IMR-90 (cell line): ENCODE measurements at regions not wholly inside any gene's neighbourhood (a gene's known extent, or its start where the extent isn't known, plus 50 kb on each side); places are given as distances from the start of the nearest gene placed in this dataset.
A peak's percentile ranks its signal among the peaks of the same experiment; 100 is the strongest.

Source experiments
- ATAC-seq: fragments of 200-7000 bp; cut with Tn5 transposase; 2 replicates; pipeline ENCODE4 v1.9.1; 2020; ENCODE audit warnings: low read depth, mild to moderate bottlenecking, moderate library complexity
- BruUV-seq: library from RNA; stranded (reverse); fragments of 400-500 nt; replicated peaks from 2 replicates; lab custom pipeline; 2021; lab: Mats Ljungman, UMichigan
- CTCF ChIA-PET: fragments of 300-600 bp; formaldehyde crosslinking; extraction: SDS; loops from one replicate; lab custom pipeline; 2021; ENCODE audit warnings: antibody characterized with exemption; lab: Yijun Ruan, JAX
- POLR2A ChIA-PET: fragments of 300-600 bp; sonication (Branson Sonifier 250); formaldehyde crosslinking; loops from one replicate; lab custom pipeline; 2022; ENCODE audit warnings: antibody characterized with exemption; ENCODE audit not compliant: unreplicated experiment; lab: Charles Lee
- DNase-seq: peaks from one replicate; pipeline ENCODE4 v3.0.0; 2013
- H2AFZ ChIP-seq: replicated peaks from 2 replicates; pipeline ENCODE3; 2013; ENCODE audit warnings: low read length, mild to moderate bottlenecking; ENCODE audit not compliant: poor library complexity
- H2AK5ac ChIP-seq: 2 replicates; pipeline ENCODE4 v1.6.1; 2013; ENCODE audit warnings: low read depth, low read length, inconsistent platforms
- H2AK9ac ChIP-seq: replicated peaks from 2 replicates; pipeline ENCODE3; 2013; ENCODE audit warnings: mild to moderate bottlenecking, low read depth, low read length, moderate library complexity; ENCODE audit not compliant: poor library complexity
- H2BK120ac ChIP-seq: 2 replicates; pipeline ENCODE4 v1.6.1; 2013; ENCODE audit warnings: low read depth, low read length, inconsistent platforms
- H2BK15ac ChIP-seq: 3 replicates; pipeline ENCODE4 v1.6.1; 2013; ENCODE audit warnings: low read depth, low read length, inconsistent platforms
- H2BK20ac ChIP-seq: 2 replicates; pipeline ENCODE4 v1.6.1; 2013; ENCODE audit warnings: low read depth, mild to moderate bottlenecking, inconsistent platforms, low read length, moderate library complexity
- H2BK5ac ChIP-seq: 2 replicates; pipeline ENCODE4 v1.6.1; 2013; ENCODE audit warnings: mild to moderate bottlenecking, low read depth, low read length, inconsistent platforms; ENCODE audit not compliant: poor library complexity, severe bottlenecking
- H3K14ac ChIP-seq: replicated peaks from 2 replicates; pipeline ENCODE4 v1.6.1; 2013; ENCODE audit warnings: low read depth, low read length, inconsistent platforms
- H3K18ac ChIP-seq: 2 replicates; pipeline ENCODE4 v1.6.1; 2013; ENCODE audit warnings: low read depth, low read length, control low read depth
- H3K23ac ChIP-seq: 2 replicates; pipeline ENCODE4 v1.6.1; 2013; ENCODE audit warnings: low read depth, low read length, inconsistent platforms
- H3K27ac ChIP-seq: 2 replicates; pipeline ENCODE4 v1.5.1; 2013; ENCODE audit warnings: mild to moderate bottlenecking, control low read depth, low read length; ENCODE audit not compliant: insufficient read depth
- H3K27me3 ChIP-seq: 2 replicates; pipeline ENCODE4 v1.6.1; 2013; ENCODE audit warnings: low read length; ENCODE audit not compliant: control insufficient read depth, insufficient read depth
- H3K36me3 ChIP-seq: 2 replicates; pipeline ENCODE4 v1.6.1; 2013; ENCODE audit warnings: low read length, mixed read lengths; ENCODE audit not compliant: control insufficient read depth, insufficient read depth
- H3K4ac ChIP-seq: 2 replicates; pipeline ENCODE4 v1.6.1; 2013; ENCODE audit warnings: low read depth, low read length, inconsistent platforms
- H3K4me1 ChIP-seq: 2 replicates; pipeline ENCODE4 v1.6.1; 2013; ENCODE audit warnings: low read length, mixed read lengths; ENCODE audit not compliant: control insufficient read depth, insufficient read depth
- H3K4me2 ChIP-seq: 2 replicates; pipeline ENCODE4 v1.6.1; 2013; ENCODE audit warnings: low read depth, mild to moderate bottlenecking, control low read depth, low read length, moderate library complexity
- H3K4me3 ChIP-seq: 2 replicates; pipeline ENCODE4 v1.5.1; 2013; ENCODE audit warnings: low read depth, mild to moderate bottlenecking, control low read depth, low read length, moderate library complexity; ENCODE audit not compliant: insufficient read depth
- H3K56ac ChIP-seq: 2 replicates; pipeline ENCODE4 v1.6.1; 2013; ENCODE audit warnings: low read length, inconsistent platforms; ENCODE audit not compliant: insufficient read depth; ENCODE audit errors: extremely low read depth
- H3K79me1 ChIP-seq, 2 experiments: 2 replicates each; pipeline ENCODE4 v1.6.1; 2013; ENCODE audit warnings: low read length in 2 of 2, inconsistent platforms in 1 of 2, low read depth in 1 of 2
- H3K9ac ChIP-seq: 2 replicates; pipeline ENCODE4 v1.6.1; 2013; ENCODE audit warnings: low read depth, low read length, control low read depth
- H3K9me1 ChIP-seq: 2 replicates; pipeline ENCODE4 v1.6.1; 2013; ENCODE audit warnings: low read length, inconsistent platforms; ENCODE audit not compliant: insufficient read depth
- H3K9me3 ChIP-seq: 2 replicates; pipeline ENCODE4 v1.6.1; 2013; ENCODE audit warnings: low read length; ENCODE audit not compliant: control insufficient read depth, insufficient read depth
- H4K20me1 ChIP-seq: 2 replicates; pipeline ENCODE4 v1.6.1; 2013; ENCODE audit warnings: low read length, inconsistent platforms; ENCODE audit not compliant: insufficient read depth
- H4K5ac ChIP-seq: 2 replicates; pipeline ENCODE4 v1.6.1; 2013; ENCODE audit warnings: mild to moderate bottlenecking, low read depth, low read length, control low read depth
- H4K8ac ChIP-seq, 2 experiments: 2 replicates each; pipeline ENCODE4 v1.6.1; 2013; ENCODE audit warnings: low read depth in 2 of 2, low read length in 2 of 2, control low read depth in 1 of 2, inconsistent platforms in 1 of 2
- H4K91ac ChIP-seq: 2 replicates; pipeline ENCODE4 v1.6.1; 2013; ENCODE audit warnings: low read depth, low read length, inconsistent platforms; ENCODE audit not compliant: insufficient read depth
- BHLHE40 ChIP-seq: fragments of 150-350 bp; IDR thresholded peaks from 2 replicates; pipeline ENCODE4 v1.6.1; 2016; ENCODE audit warnings: mild to moderate bottlenecking, low read depth, low read length
- CEBPB ChIP-seq: IDR thresholded peaks from 2 replicates; pipeline ENCODE4 v1.6.1; 2012; ENCODE audit warnings: low read depth, low read length, improper control_type of control experiment
- CHD1 ChIP-seq: IDR thresholded peaks from 2 replicates; pipeline ENCODE4 v1.6.1; 2012; ENCODE audit warnings: low read depth, low read length, improper control_type of control experiment
- POLR2A ChIP-seq: IDR thresholded peaks from 2 replicates; pipeline ENCODE4 v1.6.1; 2012; ENCODE audit warnings: mild to moderate bottlenecking, low read depth, low read length
- RAD21 ChIP-seq: IDR thresholded peaks from 2 replicates; pipeline ENCODE4 v1.6.1; 2012; ENCODE audit warnings: low read length, improper control_type of control experiment
- RCOR1 ChIP-seq: IDR thresholded peaks from 2 replicates; pipeline ENCODE4 v1.6.1; 2012; ENCODE audit warnings: mild to moderate bottlenecking, low read length, improper control_type of control experiment; ENCODE audit not compliant: insufficient replicate concordance
- WGBS, 2 experiments: methylation state at CpG; one replicate each; pipeline versions ENCODE4 v1.1.5 to v1.1.7; 2013; ENCODE audit warnings: missing lambda C conversion rate in 2 of 2; ENCODE audit not compliant: insufficient read length in 1 of 2; ENCODE audit errors: extremely low coverage in 2 of 2; 5-methylcytosine and 5-hydroxymethylcytosine counted together
- dilution Hi-C: fragments of 300-500 bp; cut with HindIII; formaldehyde crosslinking; loops from one replicate; pipeline ENCODE4 v1.14.3; 2018; ENCODE audit warnings: low sequenced_read_pairs; ENCODE audit not compliant: unreplicated experiment
- in situ Hi-C: fragments of 300-500 bp; cut with MboI; formaldehyde crosslinking; loops from 3 replicates; pipeline ENCODE4 v1.14.3; 2019; ENCODE audit warnings: low sequenced_read_pairs, inconsistent platforms, mixed read lengths
- intact Hi-C: fragments of 100-400 bp; cut with micrococcal nuclease; formaldehyde crosslinking; loops from 2 replicates; pipeline ENCODE4 v1.10.0; 2022

DNA sequence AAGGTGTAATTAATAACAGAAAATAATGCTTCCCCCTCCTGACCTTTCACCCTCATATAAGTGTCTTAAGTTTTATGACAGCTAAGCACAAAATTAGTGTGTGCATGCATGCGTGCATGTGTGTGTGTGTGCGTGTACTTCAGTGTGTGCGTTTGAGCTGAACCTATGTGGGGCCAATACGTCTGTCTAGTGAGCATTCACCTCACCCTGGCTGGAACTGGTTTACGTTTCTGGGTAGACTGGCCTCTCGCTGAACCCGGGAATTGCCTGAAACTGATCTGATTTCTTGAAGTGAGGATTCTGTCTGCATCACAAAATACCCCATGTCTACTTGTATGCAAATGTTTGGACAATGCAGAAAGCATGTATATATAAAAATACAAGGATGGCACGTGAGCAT is 68.2 kb upstream of the TBX3 start:
- no peaks in the 10 kb centered on the region for H3K9me3 ChIP-seq
- H3K18ac ChIP-seq = no peak overlapping the region
- no peak overlapping the region for H3K23ac ChIP-seq
- no peak overlapping the region for H3K4me3 ChIP-seq
- WGBS, 2 experiments = no CpG with 5 or more reads among the region's 8 CpGs
- dilution Hi-C loops = no loop called here
- no peak overlapping the region for H2AFZ ChIP-seq
- peaks cover 3% of the 10 kb centered on the region; the same call in 1 of the 2 replicates for H3K9me1 ChIP-seq
- peak overlapping the region; percentile 3; the same call in 1 of the 2 replicates for H2BK20ac ChIP-seq
- no peaks in the 10 kb centered on the region for H3K27me3 ChIP-seq
- H4K20me1 ChIP-seq = no peaks in the 10 kb centered on the region
- ChIA-PET CTCF (interaction anchor here (0.6 kb wide), 1 partner anchor 1124 kb away, joined by 3 read pairs; no protein-coding TSS in a partner anchor), POLR2A (no interaction called here)
- no peak overlapping the region for H3K4me2 ChIP-seq
- ATAC-seq = peak; percentile 21; the same call in 1 of the 2 replicates
- no peak overlapping the region for H3K27ac ChIP-seq
- peaks cover 19% of the 10 kb centered on the region for H3K4me1 ChIP-seq
- peaks cover 0 to 6% of the 10 kb centered on the region in 2 experiments; a peak in 1 of 4 replicates for H3K79me1 ChIP-seq
- no peak for TF ChIP-seq RAD21
- TF ChIP-seq CHD1 = no peak
- no peak for TF ChIP-seq RCOR1
- no peak for TF ChIP-seq POLR2A
- no peak for TF ChIP-seq CEBPB
- no peak for TF ChIP-seq BHLHE40
- no peak overlapping the region for H2BK15ac ChIP-seq
- no peak overlapping the region for H4K91ac ChIP-seq
- H2AK5ac ChIP-seq = 0 out of 2 replicates have a peak overlapping the region, but pooled peaks have one; percentile 2
- no peak overlapping the region for H3K56ac ChIP-seq
- no peak overlapping the region for H3K9ac ChIP-seq
- no peak overlapping the region for H2BK5ac ChIP-seq
- H3K14ac ChIP-seq = no peak overlapping the region; the same call in 1 of the 2 replicates
- intact Hi-C loops = no loop called here
- no peak overlapping the region for H2AK9ac ChIP-seq
- in situ Hi-C loops = no loop called here
- no peak overlapping the region for H2BK120ac ChIP-seq
- no peak overlapping the region for H3K4ac ChIP-seq
- no peak overlapping the region for H4K5ac ChIP-seq
- peak; percentile 47 for DNase-seq
- no peaks in the 10 kb centered on the region for H3K36me3 ChIP-seq
- no peak overlapping the region for H4K8ac ChIP-seq
- BruUV-seq = no TSS peak
